IPS-18a (cell line): ENCODE measurements at regions not wholly inside any gene's neighbourhood (a gene's known extent, or its start where the extent isn't known, plus 50 kb on each side); places are given as distances from the start of the nearest gene placed in this dataset.
"Not testable (repeated sequence)": the region's sequence is repeated elsewhere in the genome, so short reads cannot be mapped to it uniquely, and the experiment has no call there.

Experiments used
- H3K27ac ChIP-seq: one replicate; pipeline ENCODE4 v1.5.1; 2013; ENCODE audit warnings: low read length
- H3K27me3 ChIP-seq: one replicate; pipeline ENCODE4 v1.6.1; 2013; ENCODE audit warnings: mild to moderate bottlenecking, low read length; ENCODE audit not compliant: control insufficient read depth, insufficient read depth
- H3K36me3 ChIP-seq: one replicate; pipeline ENCODE4 v1.6.1; 2013; ENCODE audit warnings: low read depth, low read length; ENCODE audit not compliant: control insufficient read depth
- H3K4me1 ChIP-seq: one replicate; pipeline ENCODE4 v1.6.1; 2013; ENCODE audit warnings: low read depth, low read length; ENCODE audit not compliant: control insufficient read depth
- H3K4me3 ChIP-seq: one replicate; pipeline ENCODE4 v1.5.1; 2013; ENCODE audit warnings: low read length
- H3K9ac ChIP-seq: one replicate; pipeline ENCODE4 v1.6.1; 2013; ENCODE audit warnings: mild to moderate bottlenecking, low read length, moderate library complexity
- H3K9me3 ChIP-seq: one replicate; pipeline ENCODE4 v1.6.1; 2013; ENCODE audit warnings: low read depth, low read length; ENCODE audit not compliant: control insufficient read depth

GRCh38 chr2:111335220-111335907 lies 214.7 kb downstream of the BCL2L11 start:
- not testable (repeated sequence) for H3K27ac ChIP-seq, H3K4me1 ChIP-seq, H3K36me3 ChIP-seq, H3K9ac ChIP-seq, H3K4me3 ChIP-seq, H3K27me3 ChIP-seq, H3K9me3 ChIP-seq

- H3K9ac ChIP-seq = not testable (repeated sequence)
Observed at GRCh38 chr2:111338474-111338873, 217.8 kb downstream of the BCL2L11 start.

GRCh38 chr2:111339476-111339875 lies 218.8 kb downstream of the BCL2L11 start:
- H3K36me3 ChIP-seq, H3K4me3 ChIP-seq, H3K4me1 ChIP-seq, H3K9me3 ChIP-seq, H3K9ac ChIP-seq, H3K27ac ChIP-seq, H3K27me3 ChIP-seq: not testable (repeated sequence)

More at GRCh38 chr2:111338474-111338873, 217.8 kb downstream of the BCL2L11 start:
- not testable (repeated sequence) for H3K27ac ChIP-seq, H3K4me3 ChIP-seq, H3K36me3 ChIP-seq, H3K27me3 ChIP-seq, H3K4me1 ChIP-seq, H3K9me3 ChIP-seq

- H3K9ac ChIP-seq, H3K27me3 ChIP-seq, H3K9me3 ChIP-seq, H3K4me3 ChIP-seq, H3K36me3 ChIP-seq, H3K27ac ChIP-seq, H3K4me1 ChIP-seq: not testable (repeated sequence)
Observed at GRCh38 chr2:111344590-111344989, 223.9 kb downstream of the BCL2L11 start.

GRCh38 chr2:111345439-111345838 lies 224.7 kb downstream of the BCL2L11 start:
- H3K27ac ChIP-seq, H3K4me3 ChIP-seq, H3K4me1 ChIP-seq, H3K36me3 ChIP-seq, H3K27me3 ChIP-seq, H3K9ac ChIP-seq, H3K9me3 ChIP-seq: not testable (repeated sequence)

GRCh38 chr2:111346018-111346930 lies 225.6 kb downstream of the BCL2L11 start:
- not testable (repeated sequence) for H3K27ac ChIP-seq, H3K36me3 ChIP-seq, H3K27me3 ChIP-seq, H3K9ac ChIP-seq, H3K4me1 ChIP-seq, H3K4me3 ChIP-seq, H3K9me3 ChIP-seq

- H3K36me3 ChIP-seq, H3K27me3 ChIP-seq, H3K9ac ChIP-seq, H3K4me1 ChIP-seq, H3K27ac ChIP-seq, H3K4me3 ChIP-seq, H3K9me3 ChIP-seq: not testable (repeated sequence)
Observed at GRCh38 chr2:111347695-111348094, 227.0 kb downstream of the BCL2L11 start.

- not testable (repeated sequence) for H3K27me3 ChIP-seq, H3K36me3 ChIP-seq, H3K4me1 ChIP-seq, H3K4me3 ChIP-seq, H3K9ac ChIP-seq, H3K27ac ChIP-seq, H3K9me3 ChIP-seq
Observed at GRCh38 chr2:111348316-111348715, 227.6 kb downstream of the BCL2L11 start.

- not testable (repeated sequence) for H3K9me3 ChIP-seq, H3K4me3 ChIP-seq, H3K27me3 ChIP-seq, H3K4me1 ChIP-seq, H3K27ac ChIP-seq, H3K9ac ChIP-seq, H3K36me3 ChIP-seq
Observed at GRCh38 chr2:111355022-111355817, 234.5 kb downstream of the BCL2L11 start.

GRCh38 chr2:111355823-111356511 lies 235.3 kb downstream of the BCL2L11 start:
- not testable (repeated sequence) for H3K36me3 ChIP-seq, H3K9ac ChIP-seq, H3K4me3 ChIP-seq, H3K27ac ChIP-seq, H3K9me3 ChIP-seq, H3K27me3 ChIP-seq, H3K4me1 ChIP-seq

- not testable (repeated sequence) for H3K36me3 ChIP-seq, H3K9me3 ChIP-seq, H3K27me3 ChIP-seq, H3K4me1 ChIP-seq, H3K9ac ChIP-seq, H3K4me3 ChIP-seq, H3K27ac ChIP-seq
Observed at GRCh38 chr2:111356512-111357031, 235.9 kb downstream of the BCL2L11 start.
